HCT116 (cell line): ENCODE measurements at regions not wholly inside any gene's neighbourhood (a gene's known extent, or its start where the extent isn't known, plus 50 kb on each side); places are given as distances from the start of the nearest gene placed in this dataset.

ENCODE experiments used
- ATAC-seq: fragments of 200-7000 bp; cut with Tn5 transposase; 2 replicates; pipeline ENCODE4 v1.9.1; 2020; ENCODE audit warnings: mild to moderate bottlenecking, moderate library complexity
- BruUV-seq: library from RNA; stranded (reverse); fragments of 400-500 nt; replicated peaks from 2 replicates; lab custom pipeline; 2021; lab: Mats Ljungman, UMichigan
- CTCF ChIA-PET: fragments of 300-600 bp; sonication (Branson Sonifier 250); formaldehyde crosslinking; loops from one replicate; lab custom pipeline; 2021; ENCODE audit warnings: antibody characterized with exemption; lab: Charles Lee
- POLR2A ChIA-PET: fragments of 300-600, 350-600 bp; sonication (Branson Sonifier 250); formaldehyde crosslinking; loops from one replicate; lab custom pipeline; 2021; ENCODE audit warnings: antibody characterized with exemption; lab: Charles Lee
- RAD21 ChIA-PET, 2 experiments: fragments of 300-600 bp; sonication (Branson Sonifier 250); formaldehyde crosslinking; loops; one replicate each; lab custom pipeline; 2023; ENCODE audit warnings: low total read pairs in 2 of 2; ENCODE audit not compliant: uncharacterized antibody in 2 of 2, unreplicated experiment in 2 of 2, low non-redundant PET in 1 of 2; lab: Charles Lee
- DNase-seq: peaks from one replicate; pipeline ENCODE4 v3.0.0-alpha.2; 2010; ENCODE audit warnings: low read depth, low spot score
- H2AFZ ChIP-seq: fragments of 200-600 bp; shearing (Covaris generic), sonication (generic); 2 replicates; pipeline ENCODE4 v1.6.1; 2017; ENCODE audit warnings: low read depth, mixed run types, mixed read lengths, antibody characterized with exemption, low read length; ENCODE audit not compliant: poor library complexity, severe bottlenecking
- H3K27ac ChIP-seq: 2 replicates; pipeline ENCODE4 v1.5.1; 2012; ENCODE audit warnings: low read depth, low read length
- H3K27me3 ChIP-seq: fragments of 200-600 bp; sonication (generic); 2 replicates; pipeline ENCODE4 v1.6.1; 2016; ENCODE audit warnings: mixed run types, low read length, mixed read lengths; ENCODE audit not compliant: insufficient read depth
- H3K36me3 ChIP-seq, 2 experiments: fragments of 200-500 bp in 1 of 2; fragments of 200-600 bp in 1 of 2; sonication (Bioruptor generic) in 1 of 2; sonication (generic) in 1 of 2; 2 replicates each; pipeline versions ENCODE4 v1.5.1 to v1.6.1; 2014 to 2016; ENCODE audit warnings: low read length in 2 of 2, inconsistent platforms in 1 of 2, mixed read lengths in 1 of 2, mixed run types in 1 of 2; ENCODE audit not compliant: insufficient read depth in 2 of 2, control insufficient read depth in 1 of 2
- H3K4me1 ChIP-seq, 2 experiments: fragments of 200-600 bp in 1 of 2; sonication (generic) in 1 of 2; 2 replicates each; pipeline versions ENCODE4 v1.5.1 to v1.6.1; 2012 to 2017; ENCODE audit warnings: low read length in 2 of 2, inconsistent platforms in 1 of 2, mild to moderate bottlenecking in 1 of 2, mixed read lengths in 1 of 2, mixed run types in 1 of 2, moderate library complexity in 1 of 2; ENCODE audit not compliant: insufficient read depth in 2 of 2, control insufficient read depth in 1 of 2
- H3K4me2 ChIP-seq: fragments of 200-600 bp; sonication (generic); 2 replicates; pipeline ENCODE4 v1.6.1; 2017; ENCODE audit warnings: mixed run types, low read length, mixed read lengths
- H3K4me3 ChIP-seq, 2 experiments: fragments of 200-600 bp in 1 of 2; sonication (generic) in 1 of 2; replicated peaks in 1 of 2; 2 replicates each; pipeline ENCODE4 v1.5.1; 2011 to 2016; ENCODE audit warnings: low read length in 2 of 2, control low read depth in 1 of 2, low read depth in 1 of 2, mild to moderate bottlenecking in 1 of 2, mixed read lengths in 1 of 2, mixed run types in 1 of 2
- H3K79me2 ChIP-seq: fragments of 200-600 bp; sonication (generic); 2 replicates; pipeline ENCODE4 v1.6.1; 2017; ENCODE audit warnings: mild to moderate bottlenecking, mixed run types, low read length, moderate library complexity, mixed read lengths; ENCODE audit not compliant: insufficient read depth
- H3K9ac ChIP-seq: fragments of 200-600 bp; sonication (generic); 2 replicates; pipeline ENCODE4 v1.6.1; 2016; ENCODE audit warnings: low read length, mixed read lengths
- H3K9me2 ChIP-seq: fragments of 200-600 bp; sonication (generic), shearing (Covaris generic); 2 replicates; pipeline ENCODE4 v1.6.1; 2017; ENCODE audit warnings: mixed run types, mild to moderate bottlenecking, moderate library complexity; ENCODE audit not compliant: insufficient read depth
- H3K9me3 ChIP-seq, 2 experiments: fragments of 200-500 bp in 1 of 2; fragments of 200-600 bp in 1 of 2; sonication (Bioruptor generic) in 1 of 2; sonication (generic) in 1 of 2; 2 replicates each; pipeline ENCODE4 v1.6.1; 2014 to 2017; ENCODE audit warnings: low read length in 2 of 2, mixed read lengths in 2 of 2, inconsistent platforms in 1 of 2, low read depth in 1 of 2, mild to moderate bottlenecking in 1 of 2, mixed run types in 1 of 2, moderate library complexity in 1 of 2; ENCODE audit not compliant: control insufficient read depth in 1 of 2, insufficient read depth in 1 of 2
- H4K20me1 ChIP-seq: fragments of 200-600 bp; sonication (generic), shearing (Covaris generic); 2 replicates; pipeline ENCODE4 v1.6.1; 2017; ENCODE audit warnings: mixed run types, mild to moderate bottlenecking, moderate library complexity; ENCODE audit not compliant: insufficient read depth
- CEBPB ChIP-seq: IDR thresholded peaks from 2 replicates; pipeline ENCODE4 v1.6.1; 2012; ENCODE audit warnings: low read depth
- EGR1 ChIP-seq: IDR thresholded peaks from 2 replicates; pipeline ENCODE4 v1.6.1; 2012; ENCODE audit warnings: low read depth
- ELF1 ChIP-seq: IDR thresholded peaks from 2 replicates; pipeline ENCODE4 v1.6.1; 2012; ENCODE audit warnings: low read depth, borderline replicate concordance
- POLR2A ChIP-seq: IDR thresholded peaks from 2 replicates; pipeline ENCODE4 v1.7.0; 2011; ENCODE audit warnings: borderline replicate concordance; ENCODE audit not compliant: insufficient read depth, insufficient read length; ENCODE audit errors: extremely low read depth
- POLR2AphosphoS5 ChIP-seq: IDR thresholded peaks from 2 replicates; pipeline ENCODE4 v1.6.1; 2011; ENCODE audit warnings: mild to moderate bottlenecking, low read depth, low read length, moderate library complexity
- RAD21 ChIP-seq: IDR thresholded peaks from 2 replicates; pipeline ENCODE4 v1.6.1; 2012; ENCODE audit warnings: low read depth, mild to moderate bottlenecking
- SIN3A ChIP-seq: IDR thresholded peaks from 2 replicates; pipeline ENCODE4 v1.6.1; 2012; ENCODE audit warnings: low read depth
- TCF7L2 ChIP-seq: IDR thresholded peaks from 2 replicates; pipeline ENCODE4 v1.7.0; 2011; ENCODE audit warnings: borderline replicate concordance, inconsistent platforms; ENCODE audit not compliant: insufficient read depth, insufficient read length; ENCODE audit errors: extremely low read depth
- ZFX ChIP-seq: fragments of 450-650 bp; IDR thresholded peaks from 2 replicates; pipeline ENCODE4 v1.6.1; 2017
- ZNF274 ChIP-seq: fragments of 200-500 bp; sonication (Bioruptor generic); IDR thresholded peaks from 2 replicates; pipeline ENCODE4 v1.6.1; 2014; ENCODE audit warnings: mild to moderate bottlenecking, low read depth, low read length, inconsistent platforms
- intact Hi-C: fragments of 100-400 bp; cut with micrococcal nuclease; formaldehyde crosslinking; loops from 2 replicates; pipeline ENCODE4 v1.10.0; 2022
- TF ChIP-seq, protein P1 (sequence below): IDR thresholded peaks from 2 replicates; pipeline ENCODE4 v1.6.1; 2012
- TF ChIP-seq, protein P2 (sequence below), 3 experiments: fragments of 200-600 bp in 1 of 3; sonication (generic) in 1 of 3; IDR thresholded peaks in 2 of 3; conservative IDR thresholded peaks in 1 of 3; 2 replicates each; pipeline ENCODE4 v1.5.1; 2012 to 2017; ENCODE audit warnings: low read depth in 2 of 3, low read length in 2 of 3, antibody characterized with exemption in 1 of 3, borderline replicate concordance in 1 of 3, control low read depth in 1 of 3, mild to moderate bottlenecking in 1 of 3, mixed read lengths in 1 of 3, mixed run types in 1 of 3, moderate library complexity in 1 of 3; ENCODE audit not compliant: insufficient read depth in 1 of 3

DNA sequence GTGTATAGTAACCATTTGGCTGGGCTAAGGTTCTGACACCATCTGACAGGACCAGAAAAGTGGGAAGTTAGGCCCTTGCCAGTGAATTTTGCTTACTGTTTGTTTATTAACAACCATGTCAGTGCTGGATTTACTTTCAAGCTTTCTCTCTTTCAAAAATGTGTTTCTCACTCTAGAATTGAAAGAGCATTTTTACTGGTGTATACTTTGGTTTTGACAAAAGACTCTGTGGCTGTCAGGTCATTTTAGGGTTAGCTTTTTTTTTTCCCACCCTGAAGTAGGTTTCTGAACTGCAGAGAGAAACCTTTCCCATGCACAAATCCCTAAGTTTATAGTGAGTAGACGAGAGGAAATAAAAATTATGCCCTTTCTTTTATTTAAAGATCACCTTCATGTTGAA lies 230.0 kb upstream of the TBC1D5 start:
- ChIA-PET RAD21 (no interaction called here), CTCF (no interaction called here), POLR2A (no interaction called here)
- no TSS peak for BruUV-seq
- Histone ChIP-seq H3K9ac (no peak overlapping the region), H3K36me3 (no peaks in the 10 kb centered on the region), H3K9me3 (no peaks in the 10 kb centered on the region), H3K4me1 (no peaks in the 10 kb centered on the region), H3K4me3 (no peak overlapping the region), H4K20me1 (no peaks in the 10 kb centered on the region), H3K27me3 (no peaks in the 10 kb centered on the region), H3K4me2 (no peak overlapping the region), H3K9me2 (no peaks in the 10 kb centered on the region), H3K79me2 (no peaks in the 10 kb centered on the region), H2AFZ (no peak overlapping the region), H3K27ac (no peak overlapping the region)
- DNase-seq: no peak
- intact Hi-C loops: no loop called here
- ATAC-seq: no peak
- TF ChIP-seq ZFX: no peak
- no peak for TF ChIP-seq POLR2A
- TF ChIP-seq SIN3A: no peak
- no peak for TF ChIP-seq CEBPB
- TF ChIP-seq, protein P1, sequence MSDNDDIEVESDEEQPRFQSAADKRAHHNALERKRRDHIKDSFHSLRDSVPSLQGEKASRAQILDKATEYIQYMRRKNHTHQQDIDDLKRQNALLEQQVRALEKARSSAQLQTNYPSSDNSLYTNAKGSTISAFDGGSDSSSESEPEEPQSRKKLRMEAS: no peak
- no peak for TF ChIP-seq ZNF274
- no peak for TF ChIP-seq EGR1
- TF ChIP-seq TCF7L2: no peak
- TF ChIP-seq, protein P2, sequence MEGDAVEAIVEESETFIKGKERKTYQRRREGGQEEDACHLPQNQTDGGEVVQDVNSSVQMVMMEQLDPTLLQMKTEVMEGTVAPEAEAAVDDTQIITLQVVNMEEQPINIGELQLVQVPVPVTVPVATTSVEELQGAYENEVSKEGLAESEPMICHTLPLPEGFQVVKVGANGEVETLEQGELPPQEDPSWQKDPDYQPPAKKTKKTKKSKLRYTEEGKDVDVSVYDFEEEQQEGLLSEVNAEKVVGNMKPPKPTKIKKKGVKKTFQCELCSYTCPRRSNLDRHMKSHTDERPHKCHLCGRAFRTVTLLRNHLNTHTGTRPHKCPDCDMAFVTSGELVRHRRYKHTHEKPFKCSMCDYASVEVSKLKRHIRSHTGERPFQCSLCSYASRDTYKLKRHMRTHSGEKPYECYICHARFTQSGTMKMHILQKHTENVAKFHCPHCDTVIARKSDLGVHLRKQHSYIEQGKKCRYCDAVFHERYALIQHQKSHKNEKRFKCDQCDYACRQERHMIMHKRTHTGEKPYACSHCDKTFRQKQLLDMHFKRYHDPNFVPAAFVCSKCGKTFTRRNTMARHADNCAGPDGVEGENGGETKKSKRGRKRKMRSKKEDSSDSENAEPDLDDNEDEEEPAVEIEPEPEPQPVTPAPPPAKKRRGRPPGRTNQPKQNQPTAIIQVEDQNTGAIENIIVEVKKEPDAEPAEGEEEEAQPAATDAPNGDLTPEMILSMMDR (IDR thresholded peaks at IDR 0.05 in 2 of 3, conservative IDR thresholded peaks at IDR 0.05 in 1 of 3; ENCODE audit: borderline replicate concordance in 1 of 3, insufficient read depth in 1 of 3, low read depth in 2 of 3, low read length in 2 of 3): no peak
- TF ChIP-seq RAD21: no peak
- no peak for TF ChIP-seq ELF1
- no peak for TF ChIP-seq POLR2AphosphoS5
